ENCODE measurements at regions not wholly inside any gene's neighbourhood (a gene's known extent, or its start where the extent isn't known, plus 50 kb on each side); places are given as distances from the start of the nearest gene placed in this dataset.

DNA sequence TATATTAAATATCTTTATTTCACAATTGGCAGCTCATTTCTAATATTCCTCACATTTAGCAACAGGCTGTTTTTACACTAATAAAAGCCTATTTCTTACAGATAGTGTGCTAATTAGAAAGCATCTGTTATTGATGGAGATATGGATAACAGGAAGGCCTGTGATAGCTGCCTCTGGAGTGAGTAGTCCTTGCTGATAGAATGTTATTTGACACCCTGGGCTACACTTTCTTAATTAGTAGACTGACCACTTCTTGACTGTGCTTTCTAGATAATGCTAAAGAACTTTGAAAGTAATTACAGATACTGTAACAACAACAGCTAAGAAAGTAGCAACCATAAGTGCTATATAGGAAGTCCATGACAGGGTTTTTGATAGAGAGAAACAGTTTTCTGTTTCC is 554.3 kb downstream of the DIAPH3 start:
- no peak for DNase-seq (ENCODE audit: low spot score)
